Fibroblast of villous mesenchyme (primary cell): ENCODE measurements at regions not wholly inside any gene's neighbourhood (a gene's known extent, or its start where the extent isn't known, plus 50 kb on each side); places are given as distances from the start of the nearest gene placed in this dataset.

Source experiments
- DNase-seq: peaks from one replicate; pipeline ENCODE4 v3.0.0-alpha.2; 2010; ENCODE audit warnings: low read depth
- H3K4me3 ChIP-seq: 2 replicates; pipeline ENCODE4 v1.5.1; 2011; ENCODE audit warnings: low read depth, mild to moderate bottlenecking, low read length
- TF ChIP-seq, protein P1 (sequence below): IDR thresholded peaks from 2 replicates; pipeline ENCODE4 v1.5.1; 2012; ENCODE audit warnings: low read depth, mild to moderate bottlenecking, low read length; ENCODE audit not compliant: insufficient read depth

DNA sequence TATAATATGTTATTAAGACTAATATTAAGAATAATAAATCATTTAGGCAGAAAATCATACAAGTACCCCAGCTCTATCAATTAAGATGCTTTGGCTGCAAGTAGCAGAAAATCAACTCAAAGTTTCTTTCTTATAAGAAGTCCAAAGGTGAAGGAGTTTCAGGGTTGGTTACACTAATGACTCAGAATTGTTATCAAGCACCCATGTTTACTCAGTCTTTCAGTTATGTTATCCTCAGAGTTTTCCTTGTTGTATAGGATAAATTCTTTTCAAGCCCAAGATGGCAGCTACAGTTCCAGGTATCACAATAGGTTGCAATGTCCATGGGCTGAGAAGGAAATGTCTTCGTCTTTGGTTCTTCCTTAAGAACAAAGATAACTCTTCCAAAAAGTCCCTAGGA, 163.6 kb downstream of the TNFSF18 start:
- TF ChIP-seq, protein P1, sequence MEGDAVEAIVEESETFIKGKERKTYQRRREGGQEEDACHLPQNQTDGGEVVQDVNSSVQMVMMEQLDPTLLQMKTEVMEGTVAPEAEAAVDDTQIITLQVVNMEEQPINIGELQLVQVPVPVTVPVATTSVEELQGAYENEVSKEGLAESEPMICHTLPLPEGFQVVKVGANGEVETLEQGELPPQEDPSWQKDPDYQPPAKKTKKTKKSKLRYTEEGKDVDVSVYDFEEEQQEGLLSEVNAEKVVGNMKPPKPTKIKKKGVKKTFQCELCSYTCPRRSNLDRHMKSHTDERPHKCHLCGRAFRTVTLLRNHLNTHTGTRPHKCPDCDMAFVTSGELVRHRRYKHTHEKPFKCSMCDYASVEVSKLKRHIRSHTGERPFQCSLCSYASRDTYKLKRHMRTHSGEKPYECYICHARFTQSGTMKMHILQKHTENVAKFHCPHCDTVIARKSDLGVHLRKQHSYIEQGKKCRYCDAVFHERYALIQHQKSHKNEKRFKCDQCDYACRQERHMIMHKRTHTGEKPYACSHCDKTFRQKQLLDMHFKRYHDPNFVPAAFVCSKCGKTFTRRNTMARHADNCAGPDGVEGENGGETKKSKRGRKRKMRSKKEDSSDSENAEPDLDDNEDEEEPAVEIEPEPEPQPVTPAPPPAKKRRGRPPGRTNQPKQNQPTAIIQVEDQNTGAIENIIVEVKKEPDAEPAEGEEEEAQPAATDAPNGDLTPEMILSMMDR, result no peak
- no peak for DNase-seq
- H3K4me3 ChIP-seq, result no peak overlapping the region

DNA sequence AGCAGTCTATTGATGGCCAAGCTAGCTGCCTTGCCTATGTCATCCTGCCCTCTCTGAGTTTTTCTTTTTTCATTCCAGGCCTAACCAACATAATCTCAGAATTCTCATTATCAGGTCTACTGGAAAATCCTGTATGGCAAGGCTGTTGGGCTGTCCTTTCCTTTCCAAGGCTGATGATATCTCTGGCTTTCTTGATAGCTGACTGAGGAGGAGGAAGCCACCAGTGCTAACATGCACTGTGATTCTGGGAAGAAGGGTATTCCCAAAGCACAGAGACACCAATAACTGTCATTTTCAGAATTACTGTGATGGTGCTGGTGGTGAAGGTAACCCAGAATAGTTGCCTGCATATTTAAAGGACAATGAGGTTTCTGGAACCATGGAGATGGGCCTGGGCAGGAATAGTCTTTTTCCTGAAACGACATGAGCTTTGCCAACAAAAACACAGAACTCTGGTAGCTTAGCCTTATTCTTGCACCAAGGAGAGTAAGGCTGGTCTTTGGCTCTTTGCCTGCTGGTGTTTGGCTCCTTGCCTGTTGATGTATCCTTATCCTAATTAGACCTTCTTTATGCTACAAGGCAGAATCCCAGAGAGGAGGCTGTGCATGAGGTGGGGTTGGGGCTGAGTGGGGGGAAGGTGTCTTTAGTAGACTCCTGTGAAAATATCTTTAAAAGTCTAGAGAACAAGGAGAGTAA, 157.4 kb downstream of the TNFSF18 start:
- no peak for DNase-seq
- H3K4me3 ChIP-seq, result no peak overlapping the region
- TF ChIP-seq, protein P1, result no peak

DNA sequence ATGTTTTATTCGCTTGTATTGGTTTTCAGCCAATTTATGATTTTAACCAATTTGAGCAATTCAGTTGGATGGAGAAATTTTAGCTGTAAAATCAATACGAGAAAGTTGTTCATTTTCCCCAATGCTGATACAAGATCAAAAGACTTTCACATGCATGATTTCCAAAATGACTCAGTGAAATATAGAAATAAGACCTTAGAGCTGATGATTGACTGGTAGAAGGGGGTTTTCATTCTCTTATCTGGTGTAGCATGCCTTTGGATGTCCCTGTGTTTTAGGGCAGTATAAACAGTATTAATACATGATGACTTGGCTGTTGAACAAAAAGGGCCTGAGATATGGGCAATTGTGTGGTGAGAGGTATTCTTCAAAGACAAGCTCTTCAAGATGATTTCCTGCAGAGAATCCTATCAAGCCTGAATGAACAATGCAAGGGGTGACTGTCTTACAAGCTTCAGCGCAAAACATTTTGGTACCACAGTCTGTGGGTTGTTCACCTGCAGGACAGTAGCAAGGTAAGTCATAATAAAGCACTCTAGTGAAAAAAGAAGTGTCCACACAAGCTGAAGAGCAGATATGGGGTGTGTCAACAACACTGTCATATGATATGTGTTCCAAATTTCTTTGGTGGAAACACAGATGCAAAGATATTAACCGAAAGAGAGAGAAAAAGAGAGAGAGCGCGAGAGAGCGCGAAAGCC, 156.2 kb downstream of the TNFSF18 start:
- TF ChIP-seq, protein P1, result no peak
- DNase-seq, result no peak
- H3K4me3 ChIP-seq, result no peak overlapping the region

DNA sequence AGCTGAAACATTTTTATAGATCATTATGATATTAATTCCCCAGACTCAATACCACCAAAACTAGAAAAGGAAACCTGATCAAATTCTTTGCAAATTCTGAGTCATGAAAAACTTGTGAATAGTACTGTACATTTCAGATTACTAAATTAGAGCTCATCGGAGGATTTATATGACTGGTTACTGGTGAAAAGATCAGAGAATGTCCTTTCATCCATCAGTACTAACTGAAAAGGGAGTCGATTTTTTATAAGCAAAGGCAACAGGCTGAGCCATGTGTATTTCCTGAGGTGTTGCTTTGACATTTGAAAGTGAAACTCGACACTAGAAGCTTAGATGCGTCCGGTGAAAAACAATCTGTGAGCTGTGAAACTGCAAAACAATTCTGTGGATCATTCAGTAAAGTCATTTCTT, 155.7 kb downstream of the TNFSF18 start:
- TF ChIP-seq, protein P1, result no peak
- no peak overlapping the region for H3K4me3 ChIP-seq
- peak; percentile 70 for DNase-seq

DNA sequence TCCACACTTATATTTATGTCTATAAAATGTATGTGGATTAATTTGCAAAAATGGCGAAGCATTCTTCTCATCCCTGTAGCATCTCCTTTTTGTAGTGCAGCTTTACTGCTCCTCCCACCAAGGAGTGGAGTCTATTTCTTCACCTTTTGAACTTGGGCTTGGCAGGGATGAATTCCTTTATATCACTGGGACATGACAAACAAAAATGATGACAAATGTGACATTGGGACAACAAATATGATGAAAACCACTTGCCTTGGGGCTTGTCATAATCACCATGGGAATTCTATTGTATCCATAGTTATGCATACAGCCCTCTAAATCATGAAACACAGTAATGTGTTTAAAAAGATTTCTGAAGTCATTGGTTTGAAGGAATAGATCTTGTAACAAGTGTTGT, 155.0 kb downstream of the TNFSF18 start:
- no peak for DNase-seq
- H3K4me3 ChIP-seq, result no peak overlapping the region
- TF ChIP-seq, protein P1, result no peak

DNA sequence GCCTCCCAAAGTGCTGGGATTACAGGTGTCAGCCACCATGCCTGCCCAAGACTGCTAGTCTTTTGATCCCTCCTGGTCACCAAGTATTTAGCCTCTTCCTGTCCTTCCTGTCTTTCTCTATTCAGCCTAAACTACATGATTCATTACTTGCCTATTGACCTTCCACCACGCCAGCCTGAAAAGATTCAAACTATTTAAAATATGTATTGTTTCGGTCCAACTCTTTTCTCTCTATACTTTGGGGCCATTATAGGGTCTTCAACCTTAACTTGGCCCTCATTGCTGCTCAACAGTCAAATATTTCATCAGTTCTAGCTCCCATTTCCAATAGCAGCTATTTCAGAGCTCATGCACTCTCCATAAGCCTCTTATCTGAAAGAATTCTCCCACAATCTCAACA, 153.0 kb downstream of the TNFSF18 start:
- TF ChIP-seq, protein P1, result no peak
- H3K4me3 ChIP-seq, result no peak overlapping the region
- DNase-seq, result no peak
